Endothelial cell of umbilical vein (primary cell): ENCODE measurements at regions not wholly inside any gene's neighbourhood (a gene's known extent, or its start where the extent isn't known, plus 50 kb on each side); places are given as distances from the start of the nearest gene placed in this dataset.

ENCODE experiments used
- BruUV-seq: library from RNA; stranded (reverse); fragments of 400-500 nt; replicated peaks from 2 replicates; lab custom pipeline; 2021; lab: Mats Ljungman, UMichigan
- CTCF ChIA-PET: fragments of 300-600, 350-600 bp; sonication (Branson Sonifier 250); formaldehyde crosslinking; loops from one replicate; lab custom pipeline; 2021; ENCODE audit warnings: antibody characterized with exemption, inconsistent platforms; lab: Charles Lee
- POLR2A ChIA-PET: fragments of 300-600, 350-600 bp; sonication (Branson Sonifier 250); formaldehyde crosslinking; loops from one replicate; lab custom pipeline; 2021; ENCODE audit warnings: antibody characterized with exemption, inconsistent platforms; lab: Charles Lee
- DNase-seq: peaks from one replicate; pipeline ENCODE4 v3.0.0-alpha.2; 2011; ENCODE audit warnings: low read depth, low spot score
- FAIRE-seq: peaks from 2 replicates; lab custom pipeline; 2011; peaks lifted over from hg19 to GRCh38; lab: Jason Lieb, UNC
- H2AFZ ChIP-seq: 2 replicates; pipeline ENCODE4 v1.6.0; 2012; ENCODE audit warnings: low read depth, low read length, control low read depth, inconsistent platforms
- H3K27ac ChIP-seq: 2 replicates; pipeline ENCODE4 v1.5.1; 2011; ENCODE audit warnings: low read depth, mild to moderate bottlenecking, control low read depth, low read length, moderate library complexity; ENCODE audit not compliant: insufficient read depth
- H3K27me3 ChIP-seq, 2 experiments: 2 replicates each; pipeline versions ENCODE4 v1.6.0 to v1.6.1; 2011; ENCODE audit warnings: low read length in 2 of 2, mixed read lengths in 1 of 2; ENCODE audit not compliant: control insufficient read depth in 2 of 2, insufficient read depth in 2 of 2
- H3K36me3 ChIP-seq, 2 experiments: 2 replicates in 1 of 2; 3 replicates in 1 of 2; pipeline ENCODE4 v1.5.1; 2011; ENCODE audit warnings: low read length in 2 of 2, mild to moderate bottlenecking in 1 of 2, moderate library complexity in 1 of 2; ENCODE audit not compliant: control insufficient read depth in 2 of 2, insufficient read depth in 2 of 2; ENCODE audit errors: extremely low read depth in 1 of 2
- H3K4me1 ChIP-seq: 3 replicates; pipeline ENCODE4 v1.5.1; 2011; ENCODE audit warnings: mild to moderate bottlenecking, low read length; ENCODE audit not compliant: control insufficient read depth, insufficient read depth; ENCODE audit errors: extremely low read depth
- H3K4me2 ChIP-seq: 2 replicates; pipeline ENCODE4 v1.6.1; 2011; ENCODE audit warnings: low read length, control low read depth, mixed read lengths; ENCODE audit not compliant: insufficient read depth
- H3K4me3 ChIP-seq, 3 experiments: fragments of 200-600 bp in 1 of 3; sonication (generic), shearing (Covaris generic) in 1 of 3; replicated peaks in 1 of 3; 2 replicates each; pipeline ENCODE4 v1.5.1; 2011 to 2016; ENCODE audit warnings: control low read depth in 3 of 3, low read length in 3 of 3, mild to moderate bottlenecking in 2 of 3, inconsistent platforms in 1 of 3, low read depth in 1 of 3, moderate library complexity in 1 of 3; ENCODE audit not compliant: insufficient read depth in 1 of 3
- H3K79me2 ChIP-seq: 2 replicates; pipeline ENCODE4 v1.6.0; 2012; ENCODE audit warnings: low read length, inconsistent platforms; ENCODE audit not compliant: control insufficient read depth, insufficient read depth
- H3K9ac ChIP-seq: replicated peaks from 2 replicates; pipeline ENCODE3; 2011; ENCODE audit warnings: low read length, control low read depth; ENCODE audit not compliant: insufficient read depth; ENCODE audit errors: extremely low read depth
- H3K9me1 ChIP-seq: replicated peaks from 3 replicates; pipeline ENCODE4 v1.6.0; 2011; ENCODE audit warnings: mild to moderate bottlenecking, low read length; ENCODE audit not compliant: control insufficient read depth, insufficient read depth; ENCODE audit errors: extremely low read depth
- H3K9me3 ChIP-seq: replicated peaks from 2 replicates; pipeline ENCODE4 v1.5.1; 2012; ENCODE audit warnings: low read length, inconsistent platforms; ENCODE audit not compliant: control insufficient read depth, insufficient read depth
- H4K20me1 ChIP-seq: replicated peaks from 2 replicates; pipeline ENCODE3; 2011; ENCODE audit warnings: mild to moderate bottlenecking, low read length; ENCODE audit not compliant: control insufficient read depth, insufficient read depth; ENCODE audit errors: extremely low read depth
- CTCF ChIP-seq, 2 donors: IDR thresholded peaks; 1 replicate in 1 of 2; 2 replicates in 1 of 2; pipeline ENCODE4 v1.5.1; 2011; ENCODE audit warnings: low read length in 2 of 2, mild to moderate bottlenecking in 2 of 2, moderate library complexity in 2 of 2, control low read depth in 1 of 2, inconsistent platforms in 1 of 2, low read depth in 1 of 2; ENCODE audit not compliant: insufficient read depth in 1 of 2; ENCODE audit errors: extremely low read depth in 1 of 2
- EZH2 ChIP-seq: IDR thresholded peaks from 2 replicates; pipeline ENCODE4 v1.6.1; 2012; ENCODE audit warnings: borderline replicate concordance, low read depth, mild to moderate bottlenecking, moderate library complexity, low read length, inconsistent platforms; ENCODE audit not compliant: severe bottlenecking
- FOS ChIP-seq: IDR thresholded peaks from 2 replicates; pipeline ENCODE4 v1.6.1; 2011; ENCODE audit warnings: mild to moderate bottlenecking, low read length, moderate library complexity, borderline replicate concordance; ENCODE audit not compliant: insufficient read depth
- GATA2 ChIP-seq: IDR thresholded peaks from 2 replicates; pipeline ENCODE4 v1.7.0; 2011; ENCODE audit warnings: low read depth, mild to moderate bottlenecking, moderate library complexity, mixed read lengths, low read length; ENCODE audit not compliant: insufficient read length, insufficient read depth
- JUN ChIP-seq: IDR thresholded peaks from 2 replicates; pipeline ENCODE4 v1.6.1; 2011; ENCODE audit warnings: borderline replicate concordance, low read depth; ENCODE audit not compliant: insufficient read length, insufficient read depth
- MAX ChIP-seq: IDR thresholded peaks from 2 replicates; pipeline ENCODE4 v1.6.1; 2011; ENCODE audit not compliant: insufficient read depth, insufficient read length
- MYC ChIP-seq: IDR thresholded peaks from one replicate; pipeline ENCODE4 v1.6.1; 2011; ENCODE audit warnings: mild to moderate bottlenecking, low read depth, low read length
- POLR2A ChIP-seq: IDR thresholded peaks from 2 replicates; pipeline ENCODE4 v1.6.1; 2012; ENCODE audit warnings: low read depth, mild to moderate bottlenecking, control low read depth, low read length
- POLR2AphosphoS5 ChIP-seq: IDR thresholded peaks from 2 replicates; pipeline ENCODE4 v1.6.1; 2012; ENCODE audit warnings: low read depth, mild to moderate bottlenecking, control low read depth, low read length, moderate library complexity; ENCODE audit not compliant: insufficient read depth
- dilution Hi-C: fragments of 300-500 bp; cut with MboI; formaldehyde crosslinking; loops from one replicate; pipeline ENCODE4 v1.15.0; 2019; ENCODE audit warnings: low sequenced_read_pairs; ENCODE audit not compliant: extremely low pct_ligation_motif_present
- intact Hi-C: fragments of 100-400 bp; cut with micrococcal nuclease; formaldehyde crosslinking; loops from one replicate; pipeline ENCODE4 v1.10.0; 2022

- no peaks in the 10 kb centered on the region for H3K9me1 ChIP-seq
- no peaks in the 10 kb centered on the region for H4K20me1 ChIP-seq
- dilution Hi-C loops = no loop called here
- CTCF ChIA-PET = no interaction called here
- no peaks in the 10 kb centered on the region for H3K79me2 ChIP-seq
- no peak overlapping the region for H2AFZ ChIP-seq
- TF ChIP-seq MAX = no peak
- no peak for TF ChIP-seq CTCF (IDR thresholded peaks at IDR 0.05; ENCODE audit: extremely low read depth in 1 of 2, insufficient read depth in 1 of 2, low read depth in 1 of 2, low read length in 2 of 2)
- TF ChIP-seq GATA2 = no peak
- TF ChIP-seq POLR2A = no peak
- no peak for TF ChIP-seq EZH2
- no peak overlapping the region for H3K9ac ChIP-seq
- H3K27me3 ChIP-seq = no peaks in the 10 kb centered on the region
- POLR2A ChIA-PET = no interaction called here
- FAIRE-seq (peak; percentile 18), DNase-seq (no peak)
- H3K4me2 ChIP-seq = no peak overlapping the region
- intact Hi-C loops = no loop called here
- H3K36me3 ChIP-seq = no peaks in the 10 kb centered on the region
- no peaks in the 10 kb centered on the region for H3K9me3 ChIP-seq
- H3K4me1 ChIP-seq = peaks cover 5% of the 10 kb centered on the region
- no TSS peak for BruUV-seq
- H3K4me3 ChIP-seq = no peak overlapping the region
- H3K27ac ChIP-seq = no peak overlapping the region
These were observed 914.7 kb upstream of the CITED2 start for GRCh38 chr6:140289186-140289585.

- H2AFZ ChIP-seq = no peak overlapping the region
- no peak for TF ChIP-seq CTCF (IDR thresholded peaks at IDR 0.05; ENCODE audit: extremely low read depth in 1 of 2, insufficient read depth in 1 of 2, low read depth in 1 of 2, low read length in 2 of 2)
- TF ChIP-seq GATA2 = no peak
- no peak for TF ChIP-seq EZH2
- TF ChIP-seq MYC = no peak
- TF ChIP-seq FOS = no peak
- no peak for TF ChIP-seq POLR2A
- TF ChIP-seq MAX = no peak
- TF ChIP-seq JUN = no peak
- TF ChIP-seq POLR2AphosphoS5 = no peak
- H3K9ac ChIP-seq = no peak overlapping the region
- POLR2A ChIA-PET = no interaction called here
- CTCF ChIA-PET = interaction anchor here (1.3 to 1.4 kb wide), 3 partner anchors 10 to 917 kb away, joined by 3 to 6 read pairs (median 4); no protein-coding TSS in a partner anchor
- H3K27ac ChIP-seq = no peak overlapping the region
- no peaks in the 10 kb centered on the region for H3K9me1 ChIP-seq
- intact Hi-C loops (no loop called here), dilution Hi-C loops (no loop called here)
- H3K79me2 ChIP-seq = no peaks in the 10 kb centered on the region
- no peaks in the 10 kb centered on the region for H3K27me3 ChIP-seq
- peaks cover 5% of the 10 kb centered on the region for H3K4me1 ChIP-seq
- no peak overlapping the region for H3K4me3 ChIP-seq
- no peaks in the 10 kb centered on the region for H3K9me3 ChIP-seq
- no peaks in the 10 kb centered on the region for H3K36me3 ChIP-seq
- H4K20me1 ChIP-seq = no peaks in the 10 kb centered on the region
- BruUV-seq = no TSS peak
- no peak overlapping the region for H3K4me2 ChIP-seq
- DNase-seq = no peak
- FAIRE-seq = no peak
These were observed 911.7 kb upstream of the CITED2 start for GRCh38 chr6:140285998-140286690.
